Stimulated activated CD4-positive, alpha-beta T cell treated with anti-CD3 and anti-CD28 coated beads, Interleukin-2, amount 100 ng/mL, for 48 hours (primary cell): ENCODE measurements at regions not wholly inside any gene's neighbourhood (a gene's known extent, or its start where the extent isn't known, plus 50 kb on each side); places are given as distances from the start of the nearest gene placed in this dataset.

ENCODE experiments used
- DNase-seq, 2 donors: peaks; one replicate each; pipeline ENCODE4 v3.0.0-alpha.2; 2020

- DNase-seq: no peak
Measured at GRCh38 chr14:28661171-28661772, 105.3 kb upstream of the FOXG1 start.

GRCh38 chr14:28666961-28667360 lies 99.6 kb upstream of the FOXG1 start:
- no peak for DNase-seq

- no peak for DNase-seq
Measured at GRCh38 chr14:28671425-28671824, 95.2 kb upstream of the FOXG1 start.

- DNase-seq: no peak
Measured at GRCh38 chr14:28673056-28673455, 93.5 kb upstream of the FOXG1 start.

DNA sequence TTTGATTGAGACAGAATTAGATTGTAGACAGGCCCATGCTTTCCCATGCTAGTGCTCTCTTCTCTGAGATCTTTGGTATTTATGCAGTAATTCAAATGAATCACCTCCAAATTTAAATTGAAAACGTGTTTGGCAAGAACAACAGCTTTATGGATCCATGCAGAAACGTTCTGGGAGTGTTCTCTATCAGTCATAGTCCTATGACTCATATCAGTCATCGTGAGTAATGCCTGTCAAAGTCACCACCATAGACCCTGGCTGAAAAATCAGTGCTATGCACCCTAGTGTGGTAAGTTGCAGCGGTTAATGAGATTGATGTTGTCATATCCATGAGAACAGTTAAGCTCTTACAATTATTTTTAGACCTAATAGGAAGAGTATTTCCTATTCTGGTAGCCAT lies 90.1 kb upstream of the FOXG1 start:
- no peak for DNase-seq

GRCh38 chr14:28677381-28677780 lies 89.2 kb upstream of the FOXG1 start:
- no peak for DNase-seq

GRCh38 chr14:28678887-28679286 lies 87.7 kb upstream of the FOXG1 start:
- DNase-seq: no peak

DNA sequence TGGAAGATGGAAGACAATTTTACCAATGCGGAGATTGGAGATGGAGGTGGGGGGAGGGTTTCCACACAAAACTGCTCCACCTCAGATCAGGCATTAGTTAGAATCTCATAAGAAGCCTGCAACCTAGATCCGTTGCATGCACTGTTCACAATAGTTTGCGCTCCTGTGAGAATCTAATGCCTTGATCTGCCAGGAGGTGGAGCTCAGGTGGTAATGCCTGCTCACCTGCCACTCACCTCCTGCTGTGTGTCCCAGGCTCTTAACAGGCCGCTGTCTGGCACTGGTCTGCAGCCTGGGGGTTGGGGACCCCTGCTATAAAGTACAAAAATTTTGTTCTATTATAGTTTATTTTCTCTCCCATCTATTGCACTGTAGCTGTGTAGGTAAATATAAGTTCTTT lies 84.9 kb upstream of the FOXG1 start:
- no peak for DNase-seq

DNA sequence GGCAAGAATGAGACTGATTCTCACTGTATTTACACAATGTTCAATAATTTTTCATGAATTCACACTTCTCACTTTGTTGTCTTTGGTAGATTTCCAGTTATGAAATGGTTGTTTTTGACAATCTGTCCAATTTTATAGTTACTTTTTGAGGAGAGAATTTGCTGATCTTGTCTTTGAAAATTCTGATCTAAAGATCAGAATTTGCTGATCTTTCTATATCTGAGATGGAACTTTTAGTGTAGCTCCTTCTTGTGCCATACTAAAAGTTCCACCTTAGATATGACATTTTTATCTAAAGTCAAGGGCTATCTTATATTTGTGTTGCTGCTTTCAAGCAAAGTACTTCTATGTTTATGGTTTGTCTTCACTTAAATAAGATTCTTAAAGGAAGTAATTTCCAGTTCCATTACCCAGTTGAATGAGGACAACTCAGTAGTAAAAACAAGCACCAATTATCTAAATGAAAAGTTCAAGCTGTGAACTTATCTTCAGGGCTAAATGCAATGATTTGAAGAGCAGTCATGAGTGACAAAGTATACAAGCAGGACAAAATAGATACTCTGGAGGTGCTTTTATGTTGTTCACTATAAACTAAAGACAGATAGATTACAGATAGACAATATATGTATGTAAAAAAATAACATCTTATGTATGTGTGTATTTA lies 76.4 kb upstream of the FOXG1 start:
- no peak for DNase-seq

GRCh38 chr14:28695109-28695508 lies 71.5 kb upstream of the FOXG1 start:
- DNase-seq: no peak

DNA sequence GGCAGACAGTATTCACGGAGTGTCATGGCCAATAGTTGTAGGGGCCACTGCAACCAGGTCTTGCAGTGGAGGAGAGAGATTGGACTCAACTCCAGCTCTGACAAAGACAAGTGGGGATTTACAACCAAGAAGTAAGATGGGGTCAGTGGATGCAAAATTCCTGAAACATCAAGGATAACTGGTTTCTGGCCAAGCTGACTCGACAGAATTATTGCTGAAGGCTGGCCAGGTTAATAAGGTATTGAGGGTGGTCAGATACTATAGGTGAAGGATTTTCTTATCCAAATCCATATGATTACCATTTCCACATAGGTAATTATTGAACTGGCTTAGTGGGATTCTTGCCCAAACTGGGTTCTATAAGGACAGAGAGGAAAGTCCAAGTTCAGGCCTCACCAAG lies 64.9 kb upstream of the FOXG1 start:
- no peak for DNase-seq

GRCh38 chr14:28703482-28703881 lies 63.1 kb upstream of the FOXG1 start:
- no peak for DNase-seq

- DNase-seq: no peak
Measured at GRCh38 chr14:28704153-28704552, 62.4 kb upstream of the FOXG1 start.

- DNase-seq: no peak
Measured at GRCh38 chr14:28707814-28708213, 58.8 kb upstream of the FOXG1 start.

DNA sequence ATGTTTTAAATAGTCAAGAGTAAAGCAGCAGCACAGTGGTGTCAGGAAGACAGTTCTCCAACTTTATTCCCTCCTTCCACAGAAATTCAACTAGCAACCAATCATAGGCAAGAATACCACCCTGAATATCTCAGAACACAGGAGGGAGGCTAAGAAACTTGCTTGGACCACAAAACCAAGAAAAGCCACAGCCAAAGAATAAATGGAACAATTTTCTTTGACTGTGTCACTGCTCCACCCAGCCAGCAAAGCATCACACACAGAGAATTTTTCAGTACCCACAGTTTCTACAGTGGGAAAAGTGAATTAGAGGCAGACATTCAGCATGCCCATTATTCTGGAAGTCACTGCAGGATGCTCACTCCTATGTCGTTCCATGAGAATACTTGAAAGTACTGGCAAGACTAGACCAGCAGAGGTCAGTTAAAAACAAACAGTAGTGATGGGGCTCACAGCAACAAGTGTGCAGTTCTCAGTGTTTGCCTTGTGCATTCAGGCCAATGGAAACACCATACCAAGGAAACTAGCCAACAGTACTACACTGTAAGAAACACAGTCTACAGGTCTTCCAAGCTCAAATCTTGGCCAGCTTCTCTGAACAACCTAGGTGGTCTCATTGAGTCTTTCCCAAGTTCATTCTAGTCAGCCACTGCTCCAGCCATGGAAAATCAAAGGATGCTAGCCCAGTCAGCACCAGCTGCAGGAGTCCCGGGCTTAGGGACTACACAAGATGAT lies 56.8 kb upstream of the FOXG1 start:
- DNase-seq: no peak
